Left cardiac atrium (tissue), 4 donors: ENCODE measurements at regions not wholly inside any gene's neighbourhood (a gene's known extent, or its start where the extent isn't known, plus 50 kb on each side); places are given as distances from the start of the nearest gene placed in this dataset.

Source experiments
- ATAC-seq, 2 donors: fragments of 200-7000 bp; cut with Tn5 transposase; one replicate each; pipeline ENCODE4 v1.9.1; 2020; ENCODE audit warnings: mild to moderate bottlenecking in 2 of 2, moderate library complexity in 2 of 2
- DNase-seq: peaks from one replicate; pipeline ENCODE4 v3.0.0-alpha.2; 2020
- intact Hi-C, 2 donors: fragments of 100-400 bp; cut with DNase I; formaldehyde crosslinking; loops; one replicate each; pipeline versions ENCODE4 v1.14.1 to v1.15.1; 2022 to 2023
- donor health status: DM: no; HTN: yes; CAD: no.
- donor health status: DM: no; HTN: yes; CAD: no; lungs with severe emphysema.
- donor health status: DM: yes; HTN: yes; CAD: no.
- donor health status: Dilated cardiomyopathy.

DNA sequence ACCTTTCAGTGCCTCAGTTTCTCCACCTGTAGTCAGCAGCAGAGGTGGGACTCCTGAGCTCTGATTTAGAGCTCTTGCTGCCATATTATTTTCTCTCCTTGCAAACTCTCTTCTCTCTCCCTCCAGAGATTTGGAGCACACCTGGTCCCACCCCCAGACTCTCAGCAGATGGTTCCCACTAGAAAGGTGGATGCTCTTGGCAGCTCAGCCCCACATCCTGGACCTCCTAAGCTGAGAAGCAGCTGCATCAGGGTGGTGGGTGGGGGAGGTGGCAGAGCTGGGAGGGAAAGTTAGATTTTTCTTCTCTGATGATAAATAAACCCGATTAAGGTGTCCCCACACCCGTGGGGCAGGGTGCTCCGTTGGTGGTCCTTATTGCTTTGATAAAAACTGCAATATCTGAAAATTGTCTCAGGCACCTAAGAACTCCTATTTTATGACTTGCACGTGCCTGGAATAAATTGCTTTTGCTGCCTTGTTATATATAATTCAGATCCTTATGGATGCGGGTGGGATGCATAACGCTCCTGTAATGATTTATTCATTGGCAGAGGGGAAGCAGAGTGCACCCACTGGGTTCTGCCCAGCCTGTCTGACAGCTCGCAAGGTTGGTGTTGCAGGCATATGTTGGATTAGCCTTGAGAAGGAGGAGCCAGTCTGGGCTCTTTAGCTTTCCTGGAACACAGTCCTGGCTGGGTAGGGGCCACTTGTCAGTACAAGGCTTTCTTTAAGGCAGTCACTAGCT, 214.2 kb downstream of the SUDS3 start:
- intact Hi-C loops: no loop called here
- ATAC-seq (no peak), DNase-seq (no peak)

- intact Hi-C loops: no loop called here
- ATAC-seq (no peak), DNase-seq (no peak)
Observed at GRCh38 chr12:118603610-118604361, 227.4 kb downstream of the SUDS3 start.

DNA sequence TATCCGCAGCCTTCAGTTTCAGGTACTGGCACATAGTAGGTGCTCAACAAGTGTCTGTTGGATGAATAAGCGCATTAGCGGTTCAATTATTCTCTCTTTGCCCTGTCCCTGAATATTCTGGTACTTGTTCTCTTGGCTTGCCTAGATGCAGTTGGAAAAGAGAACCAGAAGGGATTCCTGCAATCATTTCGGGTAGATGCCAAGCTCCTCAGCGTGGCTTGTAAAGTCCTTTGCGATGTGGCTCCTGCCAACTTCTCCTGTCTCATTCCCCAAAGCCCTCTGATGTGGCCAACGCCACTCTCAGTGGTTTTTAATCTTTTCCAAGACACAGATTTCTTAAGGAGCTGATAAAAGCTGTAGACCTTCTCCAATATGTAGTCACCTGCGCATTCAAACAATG, 230.3 kb downstream of the SUDS3 start:
- no peak for ATAC-seq
- intact Hi-C loops: loop anchor here in 1 of 2 donors (5.0 kb wide), 2 partner anchors 159 to 204 kb away; no protein-coding TSS in a partner anchor
- no peak for DNase-seq

DNA sequence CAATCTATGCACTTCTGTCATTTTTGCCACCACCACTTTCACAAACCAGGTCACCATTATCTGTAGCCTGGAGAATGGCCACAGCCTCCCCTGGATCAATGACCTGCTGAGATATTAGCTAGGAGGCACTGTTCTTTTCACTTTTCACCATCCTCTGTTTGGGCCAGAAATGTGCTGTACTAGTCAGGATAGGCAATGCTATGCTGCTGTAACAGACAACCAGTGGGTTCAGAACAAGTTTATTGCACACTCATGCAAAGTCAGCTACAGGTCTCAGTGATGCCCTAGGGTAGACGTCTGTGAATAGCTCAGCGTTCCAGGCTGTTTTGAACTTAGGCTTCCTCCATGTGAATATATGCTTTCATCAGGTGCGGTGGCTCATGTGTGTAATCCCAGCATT, 231.5 kb downstream of the SUDS3 start:
- ATAC-seq (no peak), DNase-seq (no peak)
- intact Hi-C loops: loop anchor here in 1 of 2 donors (5.0 kb wide), 2 partner anchors 161 to 206 kb away; no protein-coding TSS in a partner anchor

DNA sequence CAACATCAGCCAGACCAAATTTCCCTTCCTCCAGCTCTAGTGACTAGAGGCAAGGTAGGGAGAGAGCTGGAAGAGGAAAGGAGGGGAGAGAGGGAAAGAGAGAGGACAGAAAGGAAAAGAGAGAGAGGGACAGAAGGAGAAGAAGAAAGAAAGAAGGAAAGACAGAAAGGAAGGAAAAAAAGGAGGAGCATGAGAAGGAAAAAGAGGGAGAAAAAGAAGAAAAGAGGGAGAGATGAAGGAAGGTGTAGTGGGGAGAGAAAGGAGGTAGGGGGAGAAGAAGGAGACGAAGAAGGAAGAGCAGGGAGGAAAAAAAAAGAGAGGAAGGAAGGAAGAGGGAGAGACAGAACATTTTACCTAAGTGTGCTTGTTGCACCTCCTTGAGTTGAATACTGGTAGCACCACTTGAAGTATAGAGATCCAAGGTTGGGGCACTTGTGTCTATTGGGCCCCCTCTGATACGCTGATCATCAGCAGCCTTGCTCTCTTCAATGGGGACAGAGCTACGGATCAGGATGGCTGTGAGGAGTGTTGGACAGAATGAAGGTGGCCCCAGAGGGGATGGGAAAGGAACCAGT, 232.5 kb downstream of the SUDS3 start:
- ATAC-seq: no peak
- no peak for DNase-seq
- intact Hi-C loops: loop anchor here in 1 of 2 donors (5.0 kb wide), 2 partner anchors 162 to 207 kb away; no protein-coding TSS in a partner anchor

- intact Hi-C loops: no loop called here
- DNase-seq: peak; percentile 28
- peak in 1 of 2 donors; percentile 62 for ATAC-seq
Observed at GRCh38 chr12:118611295-118611694, 234.9 kb downstream of the SUDS3 start.

DNA sequence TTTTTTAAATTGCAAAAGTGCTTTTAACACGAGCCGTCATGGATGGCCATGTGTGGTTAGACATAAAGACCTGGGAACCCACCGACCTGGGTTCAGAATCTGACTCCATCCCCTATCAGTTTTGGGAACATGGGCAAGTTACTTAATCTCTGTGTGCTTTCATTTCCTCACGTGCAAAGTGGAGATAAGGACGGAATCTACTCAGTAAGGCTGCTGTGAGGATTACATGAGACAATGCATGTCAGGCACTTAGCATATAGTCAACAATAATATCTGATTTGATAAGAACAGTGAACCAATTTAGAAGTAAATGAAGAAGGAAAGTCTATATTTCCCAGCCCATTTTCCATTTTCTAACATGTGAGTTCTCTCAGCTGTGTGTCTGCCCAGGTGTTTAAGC, 235.4 kb downstream of the SUDS3 start:
- no peak for DNase-seq
- ATAC-seq: no peak
- intact Hi-C loops: no loop called here

DNA sequence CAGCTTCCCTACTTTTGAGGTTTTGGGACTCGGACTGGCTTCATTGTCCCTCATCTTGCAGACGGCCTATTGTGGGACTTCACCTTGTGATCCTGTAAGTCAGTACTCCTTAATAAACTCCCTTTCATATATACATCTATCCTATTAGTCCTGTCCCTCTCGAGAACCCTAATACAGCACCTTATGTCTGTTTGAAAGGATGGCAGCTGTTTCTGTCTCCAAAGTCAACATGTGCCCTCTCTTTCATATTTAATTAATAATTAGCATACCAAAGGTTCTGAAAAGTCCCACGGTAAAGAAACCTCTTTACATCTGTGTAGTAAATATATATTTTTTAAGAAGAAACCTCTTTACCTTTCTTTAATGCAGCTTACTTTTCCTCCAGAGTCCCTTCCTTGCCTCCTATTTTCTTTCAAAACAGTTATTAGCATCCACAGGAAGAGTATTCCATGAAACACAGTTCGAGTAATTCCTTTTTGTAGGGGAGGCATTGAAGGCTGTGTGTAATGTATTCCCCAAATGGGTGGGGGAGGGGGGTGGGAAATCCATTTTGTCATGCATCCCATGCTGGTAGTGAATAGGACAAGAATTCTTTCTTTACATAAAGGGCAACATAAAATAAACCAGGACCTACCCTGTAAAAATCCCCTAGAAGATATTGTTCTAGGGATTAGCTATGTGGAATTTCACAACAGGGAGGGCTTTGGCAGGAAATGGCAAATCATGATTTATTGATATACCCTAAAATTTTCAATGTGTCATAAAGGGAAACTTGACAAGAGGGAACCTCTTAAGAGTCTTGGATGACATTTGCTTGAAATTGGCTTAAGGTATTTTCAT, 241.5 kb downstream of the SUDS3 start:
- intact Hi-C loops: no loop called here
- DNase-seq: no peak
- ATAC-seq: no peak

GRCh38 chr12:118618695-118619094, 242.3 kb downstream of the SUDS3 start:
- intact Hi-C loops: no loop called here
- DNase-seq (no peak), ATAC-seq (no peak)

DNA sequence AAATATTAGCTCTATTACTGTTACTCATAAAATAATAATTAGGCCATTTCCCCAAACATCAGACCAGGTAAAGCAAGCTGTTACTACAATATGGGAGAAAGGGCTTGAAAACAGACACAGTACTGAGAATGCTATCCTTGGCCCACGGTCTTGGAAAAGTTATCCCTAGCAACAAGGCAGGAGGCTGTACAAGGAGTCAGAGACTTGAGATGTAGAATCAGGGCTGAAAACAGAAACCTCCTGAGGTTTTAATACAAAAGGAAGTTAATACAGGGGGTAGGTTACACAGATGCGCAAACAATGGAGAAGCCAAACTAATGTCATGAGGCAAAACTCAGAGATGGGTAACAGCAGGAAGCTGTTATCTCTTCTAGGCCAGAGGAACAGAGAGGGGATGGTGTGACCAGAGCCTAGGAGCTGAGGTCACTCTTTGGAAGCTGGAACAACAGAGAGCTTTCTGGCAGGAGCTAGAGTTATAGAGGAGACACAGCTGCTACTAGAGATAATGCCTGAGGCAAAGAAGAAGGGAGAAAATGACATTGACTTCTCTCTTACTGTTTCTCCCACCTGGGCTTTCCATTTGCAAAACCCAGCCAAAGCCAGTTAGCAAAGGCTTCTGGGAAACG, 248.8 kb downstream of the SUDS3 start:
- intact Hi-C loops: loop anchor here in 1 of 2 donors (10.0 kb wide), 2 partner anchors 190 to 220 kb away; no protein-coding TSS in a partner anchor
- ATAC-seq (peak in 1 of 2 donors; percentile 84), DNase-seq (no peak)

DNA sequence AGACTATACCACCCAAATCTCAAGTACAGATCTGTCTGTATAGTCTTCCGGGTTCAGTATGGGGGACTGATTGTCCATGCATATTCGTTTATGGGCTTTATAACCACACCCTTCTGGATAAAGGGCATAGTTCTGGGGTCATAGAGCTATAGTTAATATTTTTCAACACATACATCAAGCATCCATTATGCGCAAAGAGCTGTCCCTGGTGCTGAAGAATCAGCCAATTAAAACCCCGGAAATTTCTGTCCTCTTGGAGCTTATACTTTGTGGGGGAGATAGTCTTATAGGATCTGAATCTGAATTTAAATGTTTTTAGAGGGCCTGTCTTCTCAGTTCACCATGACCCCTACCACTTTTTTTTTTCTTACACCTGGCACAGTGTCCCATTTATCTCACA, 256.7 kb downstream of the SUDS3 start:
- DNase-seq: no peak
- no peak for ATAC-seq

GRCh38 chr12:118635276-118635675, 258.9 kb downstream of the SUDS3 start:
- no peak for DNase-seq
- intact Hi-C loops: no loop called here
- ATAC-seq: no peak

More for the DNA sequence above, 256.7 kb downstream of the SUDS3 start:
- intact Hi-C loops: no loop called here

DNA sequence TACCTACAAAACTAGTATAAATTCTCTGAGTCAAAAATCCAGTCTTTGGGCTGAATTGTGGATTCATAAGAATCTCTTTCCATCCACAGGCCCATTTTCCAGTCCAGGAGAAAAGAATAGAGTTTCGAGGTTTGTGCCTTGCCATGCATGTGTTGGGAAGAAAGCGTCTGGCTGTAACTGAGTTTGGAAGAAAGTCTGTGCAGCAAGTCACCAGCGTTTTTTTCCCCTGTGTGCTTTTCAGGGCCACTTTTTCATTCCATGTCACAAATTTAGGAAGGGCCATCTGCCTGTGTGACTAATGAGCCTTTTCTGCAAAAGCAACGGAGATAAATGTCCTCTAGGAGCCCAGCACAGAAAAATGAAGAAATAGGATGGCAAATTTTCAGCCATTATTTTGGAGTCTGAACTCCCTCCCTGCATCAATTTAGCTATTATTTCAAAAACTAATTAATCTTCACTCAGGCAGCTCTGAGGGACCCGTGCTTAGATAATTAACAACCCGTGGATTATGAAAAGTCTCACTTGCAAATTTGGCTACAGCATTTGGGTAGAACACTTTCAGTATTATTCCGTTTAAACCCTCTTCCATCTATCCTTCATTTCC, 261.5 kb downstream of the SUDS3 start:
- ATAC-seq: no peak
- intact Hi-C loops: no loop called here

DNA sequence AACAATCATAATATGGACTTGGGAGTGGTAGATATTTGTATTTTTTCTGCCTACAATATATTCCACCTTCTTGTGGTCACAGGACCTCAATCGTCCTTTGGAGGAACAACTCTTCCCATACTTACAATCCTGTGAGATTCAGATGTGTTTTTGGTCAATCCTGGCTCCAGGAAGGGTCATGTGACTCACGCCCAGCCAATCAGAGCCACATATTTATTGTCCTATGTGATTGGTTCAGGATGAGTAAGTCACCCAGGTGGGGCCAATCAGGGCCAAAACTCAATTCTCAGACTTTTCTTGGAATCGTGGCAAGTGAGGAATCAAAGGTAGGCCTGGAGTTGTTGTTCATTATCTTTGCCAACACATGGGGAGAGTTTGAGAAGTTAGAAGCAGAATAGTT, 264.9 kb downstream of the SUDS3 start:
- intact Hi-C loops: no loop called here
- no peak for DNase-seq
- ATAC-seq: no peak

More for the DNA sequence above, 261.5 kb downstream of the SUDS3 start:
- no peak for DNase-seq

GRCh38 chr12:118645219-118645618, 268.9 kb downstream of the SUDS3 start:
- ATAC-seq (no peak), DNase-seq (no peak)
- intact Hi-C loops: no loop called here

GRCh38 chr12:118649765-118650585, 273.6 kb downstream of the SUDS3 start:
- ATAC-seq (no peak), DNase-seq (no peak)
- intact Hi-C loops: no loop called here

- intact Hi-C loops: no loop called here
- no peak for ATAC-seq
- DNase-seq: no peak
Observed at GRCh38 chr12:118650586-118650960, 274.2 kb downstream of the SUDS3 start.

DNA sequence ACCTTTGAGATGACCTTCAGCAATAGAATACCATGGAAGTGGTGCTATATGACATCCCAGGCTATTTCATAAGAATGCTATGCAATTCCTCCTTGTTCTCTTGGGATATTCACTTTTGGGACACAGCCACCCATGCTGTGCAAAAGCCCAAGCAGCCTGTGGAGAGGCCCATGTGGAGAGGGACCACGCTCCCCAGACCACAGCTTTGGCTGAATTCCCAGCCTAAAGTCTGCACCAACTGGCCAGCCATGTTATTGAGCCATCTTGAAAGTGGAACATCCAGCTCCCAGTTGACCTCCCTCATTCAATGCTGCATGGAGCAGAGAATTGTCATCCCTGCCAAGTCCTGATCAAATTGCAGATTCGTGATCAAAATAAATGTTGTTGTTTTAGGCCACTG, 275.1 kb downstream of the SUDS3 start:
- ATAC-seq: no peak
- intact Hi-C loops: no loop called here

More for the DNA sequence above, 275.1 kb downstream of the SUDS3 start:
- DNase-seq: no peak
